ENCODE measurements at regions not wholly inside any gene's neighbourhood (a gene's known extent, or its start where the extent isn't known, plus 50 kb on each side); places are given as distances from the start of the nearest gene placed in this dataset.
A peak's percentile ranks its signal among the peaks of the same experiment; 100 is the strongest.

DNA sequence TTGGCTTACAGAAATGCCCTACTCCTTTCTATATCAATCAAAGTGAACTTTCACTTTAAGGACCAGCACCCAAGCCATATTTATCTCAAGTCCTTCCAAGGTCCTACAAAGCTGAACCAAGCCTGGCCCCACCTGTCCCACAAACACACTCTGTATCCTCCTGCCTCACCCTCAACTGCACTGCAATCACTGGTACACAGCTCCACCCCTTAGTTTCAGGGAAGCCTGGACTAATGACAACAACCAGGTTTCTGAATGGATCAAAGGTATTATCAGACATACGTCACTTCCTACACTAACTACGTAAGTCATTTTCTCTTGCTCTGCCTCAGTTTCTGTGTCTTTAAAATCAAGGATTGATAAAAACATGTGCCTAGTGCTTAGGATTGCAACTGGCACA lies 205.6 kb upstream of the HS3ST1 start:
- BruUV-seq (replicated peaks) = no TSS peak
- no peaks in the 10 kb centered on the region for H3K27me3 ChIP-seq (ENCODE audit: low read length)
- CTCF ChIA-PET = no interaction called here
- ATAC-seq (no peak), DNase-seq (peak; percentile 35)
- no peak overlapping the region for H2AFZ ChIP-seq (ENCODE audit: low read length)
- no peaks in the 10 kb centered on the region for H3K36me3 ChIP-seq (ENCODE audit: low read depth, low read length)
- H3K9me2 ChIP-seq (replicated peaks; ENCODE audit: low read length) = no peaks in the 10 kb centered on the region
- peak overlapping the region; percentile 98 for H3K27ac ChIP-seq (ENCODE audit: low read length)
- H3K9ac ChIP-seq (ENCODE audit: low read length) = peak overlapping the region; percentile 62
- TF ChIP-seq, protein P1, sequence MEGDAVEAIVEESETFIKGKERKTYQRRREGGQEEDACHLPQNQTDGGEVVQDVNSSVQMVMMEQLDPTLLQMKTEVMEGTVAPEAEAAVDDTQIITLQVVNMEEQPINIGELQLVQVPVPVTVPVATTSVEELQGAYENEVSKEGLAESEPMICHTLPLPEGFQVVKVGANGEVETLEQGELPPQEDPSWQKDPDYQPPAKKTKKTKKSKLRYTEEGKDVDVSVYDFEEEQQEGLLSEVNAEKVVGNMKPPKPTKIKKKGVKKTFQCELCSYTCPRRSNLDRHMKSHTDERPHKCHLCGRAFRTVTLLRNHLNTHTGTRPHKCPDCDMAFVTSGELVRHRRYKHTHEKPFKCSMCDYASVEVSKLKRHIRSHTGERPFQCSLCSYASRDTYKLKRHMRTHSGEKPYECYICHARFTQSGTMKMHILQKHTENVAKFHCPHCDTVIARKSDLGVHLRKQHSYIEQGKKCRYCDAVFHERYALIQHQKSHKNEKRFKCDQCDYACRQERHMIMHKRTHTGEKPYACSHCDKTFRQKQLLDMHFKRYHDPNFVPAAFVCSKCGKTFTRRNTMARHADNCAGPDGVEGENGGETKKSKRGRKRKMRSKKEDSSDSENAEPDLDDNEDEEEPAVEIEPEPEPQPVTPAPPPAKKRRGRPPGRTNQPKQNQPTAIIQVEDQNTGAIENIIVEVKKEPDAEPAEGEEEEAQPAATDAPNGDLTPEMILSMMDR (conservative IDR thresholded peaks at IDR 0.05; ENCODE audit: low read depth, low read length) = peak; percentile 42; the same call in 1 of the 2 replicates
- no peak for TF ChIP-seq EZH2phosphoT487 (IDR thresholded peaks at IDR 0.05; ENCODE audit: borderline replicate concordance, low read length)
- intact Hi-C loops (cut with micrococcal nuclease) = loop anchor here (2.0 to 5.0 kb wide), 2 partner anchors 37 to 65 kb away; no protein-coding TSS in a partner anchor
- H3F3A ChIP-seq (ENCODE audit: low read length, unreplicated experiment) = peaks cover 7% of the 10 kb centered on the region
- H3K79me2 ChIP-seq (ENCODE audit: low read length) = no peaks in the 10 kb centered on the region
- POLR2A ChIA-PET (ENCODE audit: unreplicated experiment) = no interaction called here
- no peaks in the 10 kb centered on the region for H3K9me3 ChIP-seq (ENCODE audit: low read length)
- H3K4me3 ChIP-seq (ENCODE audit: low read length) = no peak overlapping the region
- H4K20me1 ChIP-seq (ENCODE audit: low read length) = no peaks in the 10 kb centered on the region
- H3K4me2 ChIP-seq (ENCODE audit: low read length) = peak overlapping the region; percentile 47; the same call in 1 of the 2 replicates
- peaks cover 54% of the 10 kb centered on the region for H3K4me1 ChIP-seq (ENCODE audit: insufficient read depth, low read length)

DNA sequence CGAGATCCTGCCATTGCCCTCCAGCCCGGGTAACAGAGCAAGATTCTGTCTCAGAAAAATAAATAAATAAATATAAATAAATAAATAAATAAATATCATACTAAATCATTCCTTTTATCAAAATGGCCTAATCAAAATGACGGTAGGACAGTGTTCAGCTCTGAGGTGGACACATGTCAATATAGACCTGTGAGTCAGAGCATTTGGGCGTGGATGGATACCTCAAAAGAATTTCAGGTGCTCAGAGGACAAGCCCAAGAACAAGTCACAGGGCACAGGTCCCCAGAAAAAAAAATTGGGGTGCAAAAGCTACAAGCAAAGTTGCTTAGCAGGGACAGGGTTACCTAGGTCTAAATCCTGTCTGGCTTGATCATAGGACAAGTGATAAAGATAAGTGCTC lies 204.7 kb upstream of the HS3ST1 start:
- ChIA-PET CTCF (interaction anchor here (0.5 kb wide), 1 partner anchor 1613 kb away, joined by 3 read pairs; no protein-coding TSS in a partner anchor), POLR2A (ENCODE audit: unreplicated experiment) (no interaction called here)
- no TSS peak for BruUV-seq (replicated peaks)
- TF ChIP-seq EZH2 (IDR thresholded peaks at IDR 0.05; ENCODE audit: low read length, unreplicated experiment) = no peak
- TF ChIP-seq, protein P1 (conservative IDR thresholded peaks at IDR 0.05; ENCODE audit: low read depth, low read length) = no peak
- no peak for TF ChIP-seq EZH2phosphoT487 (IDR thresholded peaks at IDR 0.05; ENCODE audit: borderline replicate concordance, low read length)
- Histone ChIP-seq H4K20me1 (ENCODE audit: low read length) (no peaks in the 10 kb centered on the region), H3K9me2 (replicated peaks; ENCODE audit: low read length) (no peaks in the 10 kb centered on the region), H3K4me2 (ENCODE audit: low read length) (no peak overlapping the region), H3F3A (ENCODE audit: low read length, unreplicated experiment) (peaks cover 7% of the 10 kb centered on the region), H3K27me3 (ENCODE audit: low read length) (no peaks in the 10 kb centered on the region), H3K4me3 (ENCODE audit: low read length) (no peak overlapping the region), H3K4me1 (ENCODE audit: insufficient read depth, low read length) (peaks cover 63% of the 10 kb centered on the region), H3K9ac (ENCODE audit: low read length) (peak overlapping the region; percentile 81), H2AFZ (ENCODE audit: low read length) (no peak overlapping the region), H3K36me3 (ENCODE audit: low read depth, low read length) (no peaks in the 10 kb centered on the region), H3K27ac (ENCODE audit: low read length) (peak overlapping the region; percentile 98), H3K79me2 (ENCODE audit: low read length) (no peaks in the 10 kb centered on the region), H3K9me3 (ENCODE audit: low read length) (no peaks in the 10 kb centered on the region)
- ATAC-seq (no peak), DNase-seq (no peak)
- intact Hi-C loops (cut with micrococcal nuclease) = loop anchor here (5.0 kb wide), 1 partner anchor 36 kb away; no protein-coding TSS in a partner anchor

- Histone ChIP-seq H3K9me2 (replicated peaks; ENCODE audit: low read length) (no peaks in the 10 kb centered on the region), H3K4me2 (ENCODE audit: low read length) (peak overlapping the region; percentile 46), H3K4me3 (ENCODE audit: low read length) (no peak overlapping the region), H2AFZ (ENCODE audit: low read length) (no peak overlapping the region), H3K27me3 (ENCODE audit: low read length) (no peaks in the 10 kb centered on the region), H4K20me1 (ENCODE audit: low read length) (no peaks in the 10 kb centered on the region), H3K4me1 (ENCODE audit: insufficient read depth, low read length) (peaks cover 72% of the 10 kb centered on the region), H3K9ac (ENCODE audit: low read length) (peak overlapping the region; percentile 81), H3K79me2 (ENCODE audit: low read length) (no peaks in the 10 kb centered on the region), H3F3A (ENCODE audit: low read length, unreplicated experiment) (peaks cover 7% of the 10 kb centered on the region), H3K36me3 (ENCODE audit: low read depth, low read length) (no peaks in the 10 kb centered on the region), H3K9me3 (ENCODE audit: low read length) (no peaks in the 10 kb centered on the region), H3K27ac (ENCODE audit: low read length) (peak overlapping the region; percentile 98)
- no peak for TF ChIP-seq EZH2phosphoT487 (IDR thresholded peaks at IDR 0.05; ENCODE audit: borderline replicate concordance, low read length)
- no peak for TF ChIP-seq EZH2 (IDR thresholded peaks at IDR 0.05; ENCODE audit: low read length, unreplicated experiment)
- TF ChIP-seq, protein P1 (conservative IDR thresholded peaks at IDR 0.05; ENCODE audit: low read depth, low read length) = no peak
- intact Hi-C loops (cut with micrococcal nuclease) = loop anchor here (5.0 kb wide), 1 partner anchor 35 kb away; no protein-coding TSS in a partner anchor
- ATAC-seq = peak; percentile 46
- ChIA-PET POLR2A (ENCODE audit: unreplicated experiment) (interaction anchor here (0.7 kb wide), 1 partner anchor 125 kb away, joined by 3 read pairs; no protein-coding TSS in a partner anchor), CTCF (no interaction called here)
- BruUV-seq (replicated peaks) = no TSS peak
- DNase-seq = peak; percentile 78
These were observed 203.8 kb upstream of the HS3ST1 start for GRCh38 chr4:11632483-11632882.

Measured in PC-3 (cell line).